H1 (cell line): ENCODE measurements at regions not wholly inside any gene's neighbourhood (a gene's known extent, or its start where the extent isn't known, plus 50 kb on each side); places are given as distances from the start of the nearest gene placed in this dataset.

Experiments used
- BRCA1 ChIP-seq: IDR thresholded peaks from 2 replicates; pipeline ENCODE4 v1.6.1; 2012; ENCODE audit warnings: low read depth, low read length, improper control_type of control experiment
- CHD7 ChIP-seq: fragments of 300-600 bp; sonication (generic); IDR thresholded peaks from 2 replicates; pipeline ENCODE4 v1.7.1; 2012; ENCODE audit warnings: low read length, moderate library complexity, mild to moderate bottlenecking, inconsistent platforms; ENCODE audit not compliant: insufficient replicate concordance
- EZH2 ChIP-seq: fragments of 200-600 bp; sonication (generic); IDR thresholded peaks from 2 replicates; pipeline ENCODE4 v1.7.1; 2012; ENCODE audit warnings: low read depth, mild to moderate bottlenecking, moderate library complexity, low read length, inconsistent platforms; ENCODE audit not compliant: severe bottlenecking
- HDAC2 ChIP-seq, 2 experiments: fragments of 300-600 bp in 1 of 2; sonication (generic) in 1 of 2; IDR thresholded peaks; 2 replicates each; pipeline ENCODE4 v1.6.1; 2011 to 2012; ENCODE audit warnings: low read depth in 2 of 2, low read length in 2 of 2, mild to moderate bottlenecking in 2 of 2, moderate library complexity in 2 of 2, borderline replicate concordance in 1 of 2, inconsistent platforms in 1 of 2
- HDAC6 ChIP-seq: IDR thresholded peaks from one replicate; pipeline ENCODE4 v1.7.1; 2012; ENCODE audit warnings: low read depth, mild to moderate bottlenecking, inconsistent platforms, low read length, moderate library complexity
- KDM4A ChIP-seq: IDR thresholded peaks from one replicate; pipeline ENCODE4 v1.7.1; 2012; ENCODE audit warnings: low read depth, mild to moderate bottlenecking, moderate library complexity, low read length, inconsistent platforms; ENCODE audit not compliant: severe bottlenecking
- MAFK ChIP-seq: IDR thresholded peaks from 2 replicates; pipeline ENCODE4 v1.6.1; 2012; ENCODE audit warnings: low read depth, mild to moderate bottlenecking, improper control_type of control experiment, low read length
- PHF8 ChIP-seq: fragments of 200-600 bp; sonication (generic); conservative IDR thresholded peaks from 2 replicates; pipeline ENCODE4 v1.7.1; 2012; ENCODE audit warnings: low read depth, mild to moderate bottlenecking, inconsistent platforms, low read length, moderate library complexity
- POLR2A ChIP-seq, 2 experiments: IDR thresholded peaks; 1 replicate in 1 of 2; 2 replicates in 1 of 2; pipeline ENCODE4 v1.6.1; 2011; ENCODE audit warnings: low read depth in 2 of 2, low read length in 2 of 2, mild to moderate bottlenecking in 2 of 2; ENCODE audit errors: control extremely low read depth in 1 of 2
- RFX5 ChIP-seq: IDR thresholded peaks from 2 replicates; pipeline ENCODE4 v1.6.1; 2011; ENCODE audit warnings: low read depth, low read length, improper control_type of control experiment, borderline replicate concordance
- SP4 ChIP-seq: IDR thresholded peaks from 2 replicates; pipeline ENCODE4 v1.6.1; 2012; ENCODE audit warnings: low read length, inconsistent platforms

- TF ChIP-seq CHD7 (no peak), BRCA1 (no peak), PHF8 (no peak), KDM4A (no peak), SP4 (no peak), EZH2 (no peak), MAFK (no peak), POLR2A (IDR thresholded peaks at IDR 0.05; ENCODE audit: control extremely low read depth in 1 of 2, low read depth in 2 of 2, low read length in 2 of 2) (no peak), RFX5 (no peak), HDAC6 (no peak), HDAC2 (IDR thresholded peaks at IDR 0.05; ENCODE audit: borderline replicate concordance in 1 of 2, low read depth in 2 of 2, low read length in 2 of 2) (no peak)
Observed at GRCh38 chr3:34360713-34361112, 562.3 kb downstream of the PDCD6IP start (continued).
